ENCODE measurements at regions not wholly inside any gene's neighbourhood (a gene's known extent, or its start where the extent isn't known, plus 50 kb on each side); places are given as distances from the start of the nearest gene placed in this dataset.

DNA sequence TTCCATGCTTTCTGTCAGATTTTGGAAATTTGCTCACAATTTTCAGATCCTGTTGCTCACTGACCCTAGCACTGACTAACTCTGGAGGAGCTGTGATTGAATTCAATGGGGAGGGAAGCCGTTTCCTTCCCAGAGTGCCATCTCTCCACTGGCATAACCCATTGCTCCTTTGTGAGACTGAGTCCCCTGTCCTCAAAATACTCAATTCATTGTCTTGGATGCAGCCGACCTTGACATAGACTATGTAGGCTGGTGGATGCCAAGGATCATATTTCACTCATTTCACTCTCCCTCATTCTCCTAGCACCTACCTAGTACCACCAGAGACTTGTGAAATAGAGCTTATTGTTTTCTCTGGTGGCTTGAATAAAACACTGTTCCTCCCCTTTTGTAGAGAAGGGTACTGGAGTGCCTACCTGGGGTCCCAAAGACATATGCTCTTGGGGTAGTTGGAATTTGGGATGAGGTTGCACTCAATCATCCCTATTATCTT lies 511.3 kb upstream of the ZMIZ1 start:
- Histone ChIP-seq H3K27ac (replicated peaks) (no peak overlapping the region), H3K4me1 (peaks cover 6% of the 10 kb centered on the region), H3K36me3 (no peaks in the 10 kb centered on the region), H3K27me3 (ENCODE audit: low read depth) (no peaks in the 10 kb centered on the region), H3K4me3 (no peak overlapping the region), H3K9me3 (replicated peaks) (peaks cover 18% of the 10 kb centered on the region)
- TF ChIP-seq, protein P1, sequence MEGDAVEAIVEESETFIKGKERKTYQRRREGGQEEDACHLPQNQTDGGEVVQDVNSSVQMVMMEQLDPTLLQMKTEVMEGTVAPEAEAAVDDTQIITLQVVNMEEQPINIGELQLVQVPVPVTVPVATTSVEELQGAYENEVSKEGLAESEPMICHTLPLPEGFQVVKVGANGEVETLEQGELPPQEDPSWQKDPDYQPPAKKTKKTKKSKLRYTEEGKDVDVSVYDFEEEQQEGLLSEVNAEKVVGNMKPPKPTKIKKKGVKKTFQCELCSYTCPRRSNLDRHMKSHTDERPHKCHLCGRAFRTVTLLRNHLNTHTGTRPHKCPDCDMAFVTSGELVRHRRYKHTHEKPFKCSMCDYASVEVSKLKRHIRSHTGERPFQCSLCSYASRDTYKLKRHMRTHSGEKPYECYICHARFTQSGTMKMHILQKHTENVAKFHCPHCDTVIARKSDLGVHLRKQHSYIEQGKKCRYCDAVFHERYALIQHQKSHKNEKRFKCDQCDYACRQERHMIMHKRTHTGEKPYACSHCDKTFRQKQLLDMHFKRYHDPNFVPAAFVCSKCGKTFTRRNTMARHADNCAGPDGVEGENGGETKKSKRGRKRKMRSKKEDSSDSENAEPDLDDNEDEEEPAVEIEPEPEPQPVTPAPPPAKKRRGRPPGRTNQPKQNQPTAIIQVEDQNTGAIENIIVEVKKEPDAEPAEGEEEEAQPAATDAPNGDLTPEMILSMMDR (IDR thresholded peaks at IDR 0.05; ENCODE audit: borderline replicate concordance) = no peak
- intact Hi-C loops (cut with micrococcal nuclease) = no loop called here
- no peak for DNase-seq

DNA sequence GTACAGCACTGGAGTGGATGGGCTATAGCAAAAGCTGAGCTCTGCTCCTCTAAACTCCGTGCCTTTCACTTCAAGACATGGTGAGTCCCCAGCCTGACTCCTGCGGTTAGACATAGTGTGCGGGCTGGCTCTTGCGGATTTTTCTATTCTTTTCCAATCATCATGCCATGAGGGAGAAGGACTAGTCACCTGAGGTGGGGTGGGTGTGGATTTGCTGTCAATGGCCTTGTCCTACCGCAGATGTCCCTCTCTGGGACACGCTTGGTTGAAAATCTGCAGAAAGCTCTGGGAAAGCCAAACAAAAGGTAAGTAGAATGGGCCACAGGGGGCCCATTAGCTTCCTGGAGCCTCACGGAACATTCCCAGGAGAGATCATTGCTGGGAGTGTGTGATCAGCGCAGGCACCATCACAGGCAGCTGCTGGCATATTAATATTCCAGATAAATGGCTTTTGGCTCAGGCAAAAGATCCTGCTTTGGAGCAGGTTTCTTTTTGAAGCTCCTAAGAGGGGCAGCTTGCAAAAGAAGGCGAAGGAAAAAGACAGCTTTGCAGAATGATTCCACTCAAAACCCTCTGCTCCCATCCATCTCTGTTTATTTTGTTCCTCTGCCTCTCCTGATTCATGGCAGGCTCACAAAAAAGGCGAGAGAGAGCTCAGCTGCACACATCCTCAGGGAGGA lies 509.0 kb upstream of the ZMIZ1 start:
- Histone ChIP-seq H3K9me3 (replicated peaks) (peaks cover 18% of the 10 kb centered on the region), H3K36me3 (no peaks in the 10 kb centered on the region), H3K4me3 (no peak overlapping the region), H3K4me1 (no peaks in the 10 kb centered on the region), H3K27ac (replicated peaks) (no peak overlapping the region), H3K27me3 (ENCODE audit: low read depth) (no peaks in the 10 kb centered on the region)
- no peak for DNase-seq
- TF ChIP-seq, protein P1 (IDR thresholded peaks at IDR 0.05; ENCODE audit: borderline replicate concordance) = no peak
- intact Hi-C loops (cut with micrococcal nuclease) = no loop called here

DNA sequence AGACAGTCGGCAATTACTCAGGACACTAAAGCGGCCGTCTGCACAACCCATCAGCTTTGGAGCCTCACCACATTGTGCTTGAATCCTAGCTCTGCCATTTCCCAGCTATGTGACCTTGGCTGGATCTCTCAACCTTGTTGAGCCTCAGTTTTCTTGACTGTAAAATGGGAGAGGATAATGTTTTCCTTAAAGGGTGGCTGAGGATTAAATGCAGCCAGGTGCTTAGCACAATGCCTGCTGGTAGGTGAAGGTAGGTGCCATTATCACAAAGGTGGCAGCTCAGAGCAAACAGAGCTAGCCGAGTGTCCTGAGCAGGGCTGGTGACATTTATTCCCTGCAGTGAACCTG lies 508.5 kb upstream of the ZMIZ1 start:
- Histone ChIP-seq H3K4me1 (no peaks in the 10 kb centered on the region), H3K36me3 (no peaks in the 10 kb centered on the region), H3K9me3 (replicated peaks) (peaks cover 13% of the 10 kb centered on the region), H3K4me3 (no peak overlapping the region), H3K27ac (replicated peaks) (no peak overlapping the region), H3K27me3 (ENCODE audit: low read depth) (no peaks in the 10 kb centered on the region)
- DNase-seq = no peak
- TF ChIP-seq, protein P1 (IDR thresholded peaks at IDR 0.05; ENCODE audit: borderline replicate concordance) = no peak
- intact Hi-C loops (cut with micrococcal nuclease) = no loop called here

DNA sequence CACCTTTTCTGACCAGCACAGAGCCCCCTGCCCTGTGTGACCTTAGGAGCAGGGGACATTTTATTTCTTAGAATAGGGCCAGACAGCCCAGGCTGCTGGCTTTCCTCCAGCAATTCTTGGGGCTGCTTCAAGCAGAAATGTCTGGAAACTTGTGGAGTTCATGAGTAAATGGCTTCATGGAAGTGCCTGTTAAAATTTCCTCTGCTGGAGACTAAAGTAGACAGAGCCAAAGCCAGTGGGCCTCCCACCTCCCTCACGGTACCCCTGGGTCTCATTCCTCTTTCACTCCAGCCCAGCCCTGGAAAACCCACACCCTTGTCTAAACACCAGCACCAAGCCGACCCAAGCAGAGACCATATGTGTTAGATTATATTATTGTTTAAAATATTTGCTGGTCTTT lies 505.5 kb upstream of the ZMIZ1 start:
- Histone ChIP-seq H3K27ac (replicated peaks) (no peak overlapping the region), H3K4me1 (no peaks in the 10 kb centered on the region)
- TF ChIP-seq, protein P1 (IDR thresholded peaks at IDR 0.05; ENCODE audit: borderline replicate concordance) = no peak

DNA sequence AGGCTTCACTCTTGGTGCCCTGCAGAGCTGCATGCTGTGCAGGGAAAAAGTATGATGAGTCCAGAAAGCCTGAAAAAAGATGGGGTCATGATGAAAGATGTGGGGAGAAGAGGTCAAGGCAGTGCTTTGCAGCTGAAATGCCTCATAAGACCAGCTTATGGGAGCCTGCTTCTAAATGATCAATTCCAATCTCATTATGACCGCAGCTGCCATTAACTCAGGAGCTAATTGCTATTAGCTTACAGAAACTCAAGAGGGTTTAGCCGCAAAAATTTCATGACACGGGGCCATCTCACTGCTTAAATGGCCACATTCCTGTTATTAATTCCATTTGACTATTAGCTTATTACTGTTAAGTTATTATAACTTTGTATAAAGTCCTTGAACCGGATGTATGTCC lies 502.9 kb upstream of the ZMIZ1 start:
- TF ChIP-seq, protein P1 (IDR thresholded peaks at IDR 0.05; ENCODE audit: borderline replicate concordance) = no peak
- H3K4me3 ChIP-seq = no peak overlapping the region
- no peaks in the 10 kb centered on the region for H3K9me3 ChIP-seq (replicated peaks)
- intact Hi-C loops (cut with micrococcal nuclease) = no loop called here
- no peaks in the 10 kb centered on the region for H3K27me3 ChIP-seq (ENCODE audit: low read depth)
- DNase-seq = no peak
- H3K36me3 ChIP-seq = no peaks in the 10 kb centered on the region
- no peak overlapping the region for H3K27ac ChIP-seq (replicated peaks)
- H3K4me1 ChIP-seq = no peaks in the 10 kb centered on the region

More for the DNA sequence above, 505.5 kb upstream of the ZMIZ1 start:
- Histone ChIP-seq H3K36me3 (no peaks in the 10 kb centered on the region), H3K4me3 (no peak overlapping the region), H3K9me3 (replicated peaks) (no peaks in the 10 kb centered on the region), H3K27me3 (ENCODE audit: low read depth) (no peaks in the 10 kb centered on the region)
- intact Hi-C loops (cut with micrococcal nuclease) = no loop called here
- no peak for DNase-seq
